HepG2 (cell line): ENCODE measurements at regions not wholly inside any gene's neighbourhood (a gene's known extent, or its start where the extent isn't known, plus 50 kb on each side); places are given as distances from the start of the nearest gene placed in this dataset.

ENCODE experiments used
- ATAC-seq: fragments of 200-7000 bp; cut with Tn5 transposase; 3 replicates; pipeline ENCODE4 v1.9.1; 2020; ENCODE audit warnings: mild to moderate bottlenecking, moderate library complexity
- BruUV-seq: library from RNA; stranded (reverse); fragments of 400-500 nt; replicated peaks from 2 replicates; lab custom pipeline; 2021; lab: Mats Ljungman, UMichigan
- CTCF ChIA-PET: fragments of 300-600 bp; formaldehyde crosslinking; extraction: SDS; loops from one replicate; lab custom pipeline; 2021; ENCODE audit warnings: low total read pairs, inconsistent platforms, low intra/inter-chr PET ratio; lab: Yijun Ruan, JAX
- POLR2A ChIA-PET: fragments of 350-600 bp; sonication (Branson Sonifier 250); formaldehyde crosslinking; loops from one replicate; lab custom pipeline; 2020; ENCODE audit warnings: antibody characterized with exemption, inconsistent platforms; lab: Yijun Ruan, JAX
- DNase-seq: peaks from one replicate; pipeline ENCODE4 v3.0.0-alpha.2; 2015; ENCODE audit warnings: low spot score
- FAIRE-seq: peaks from 3 replicates; lab custom pipeline; 2011; peaks lifted over from hg19 to GRCh38; lab: Jason Lieb, UNC
- H2AFZ ChIP-seq: one replicate; pipeline ENCODE4 v1.6.1; 2011; ENCODE audit warnings: low read length, inconsistent platforms
- H3K27ac ChIP-seq: fragments of 300-600 bp; 3 replicates; pipeline ENCODE4 v1.8.0; 2011; ENCODE audit warnings: mixed run types, mild to moderate bottlenecking, mixed read lengths, low read length, inconsistent platforms; ENCODE audit not compliant: insufficient read depth; ENCODE audit errors: extremely low read length
- H3K27me3 ChIP-seq, 2 experiments: fragments of 200-600 bp in 1 of 2; 2 replicates in 1 of 2; 3 replicates in 1 of 2; pipeline versions ENCODE4 v1.6.0 to v1.8.0; 2011; ENCODE audit warnings: low read length in 2 of 2, mild to moderate bottlenecking in 2 of 2, moderate library complexity in 2 of 2, inconsistent platforms in 1 of 2; ENCODE audit not compliant: insufficient read depth in 2 of 2, control insufficient read depth in 1 of 2
- H3K36me3 ChIP-seq, 2 experiments: fragments of 200-600 bp in 1 of 2; replicated peaks in 1 of 2; 2 replicates in 1 of 2; 3 replicates in 1 of 2; pipeline versions ENCODE4 v1.5.1 to v1.8.0; 2011; ENCODE audit warnings: low read length in 2 of 2, inconsistent platforms in 1 of 2; ENCODE audit not compliant: insufficient read depth in 2 of 2, control insufficient read depth in 1 of 2
- H3K4me1 ChIP-seq: 2 replicates; pipeline ENCODE4 v1.5.1; 2012; ENCODE audit warnings: low read length, inconsistent platforms; ENCODE audit not compliant: insufficient read depth
- H3K4me2 ChIP-seq: 2 replicates; pipeline ENCODE4 v1.6.0; 2011; ENCODE audit warnings: low read depth, low read length, inconsistent platforms
- H3K4me3 ChIP-seq, 3 experiments: fragments of 200-600 bp in 1 of 3; sonication (generic), shearing (Covaris generic) in 1 of 3; replicated peaks in 1 of 3; 2 replicates each; pipeline ENCODE4 v1.5.1; 2011 to 2016; ENCODE audit warnings: low read length in 3 of 3, inconsistent platforms in 2 of 3, low read depth in 2 of 3, mild to moderate bottlenecking in 2 of 3, control low read depth in 1 of 3, mixed read lengths in 1 of 3; ENCODE audit not compliant: insufficient read depth in 1 of 3
- H3K79me2 ChIP-seq: one replicate; pipeline ENCODE4 v1.6.1; 2011; ENCODE audit warnings: low read length, inconsistent platforms; ENCODE audit not compliant: insufficient read depth
- H3K9ac ChIP-seq: 2 replicates; pipeline ENCODE4 v1.6.0; 2011; ENCODE audit warnings: mild to moderate bottlenecking, low read depth, low read length, inconsistent platforms; ENCODE audit not compliant: insufficient read depth
- H3K9me3 ChIP-seq: 2 replicates; pipeline ENCODE4 v1.5.1; 2012; ENCODE audit warnings: mild to moderate bottlenecking, low read length
- H4K20me1 ChIP-seq: 2 replicates; pipeline ENCODE4 v1.6.0; 2011; ENCODE audit warnings: inconsistent platforms, mild to moderate bottlenecking, low read length, moderate library complexity; ENCODE audit not compliant: insufficient read depth
- EHMT2 ChIP-seq: fragments of 200-600 bp; sonication (generic); IDR thresholded peaks from 2 replicates; pipeline ENCODE4 v1.7.0; 2017; ENCODE audit warnings: antibody characterized with exemption, low read depth, low read length, borderline replicate concordance
- HDAC2 ChIP-seq: sonication (generic); formaldehyde crosslinking; IDR thresholded peaks from 2 replicates; pipeline ENCODE4 v1.4.0; 2020; ENCODE audit warnings: missing genetic modification reagents
- HMGA1 ChIP-seq: sonication (generic); formaldehyde crosslinking; conservative IDR thresholded peaks from 2 replicates; pipeline ENCODE4 v1.4.0; 2020; ENCODE audit warnings: missing genetic modification reagents
- KDM2A ChIP-seq: sonication (generic); formaldehyde crosslinking; IDR thresholded peaks from 2 replicates; pipeline ENCODE4 v1.4.0; 2020; ENCODE audit warnings: low read depth, missing genetic modification reagents, borderline replicate concordance
- NR2F1 ChIP-seq, 2 experiments: fragments of 450-650 bp in 1 of 2; formaldehyde crosslinking in 1 of 2; IDR thresholded peaks; 2 replicates each; pipeline versions ENCODE4 v1.5.0 to v1.6.1; 2016 to 2020; ENCODE audit warnings: mild to moderate bottlenecking in 1 of 2, missing compliant biosample characterization in 1 of 2, missing genetic modification reagents in 1 of 2, moderate library complexity in 1 of 2
- POLR2G ChIP-seq: fragments of 200-400 bp; formaldehyde crosslinking; IDR thresholded peaks from 2 replicates; pipeline ENCODE4 v1.6.1; 2018; ENCODE audit warnings: mild to moderate bottlenecking, low read depth, low read length, moderate library complexity
- SIN3B ChIP-seq: fragments of 150-350 bp; IDR thresholded peaks from 2 replicates; pipeline ENCODE4 v1.6.1; 2014; ENCODE audit warnings: low read length
- XRCC5 ChIP-seq: fragments of 200-400 bp; formaldehyde crosslinking; optimal IDR thresholded peaks from 2 replicates; pipeline ENCODE3; 2017; ENCODE audit warnings: mild to moderate bottlenecking, low read length
- ZIK1 ChIP-seq: sonication (generic); formaldehyde crosslinking; IDR thresholded peaks from 2 replicates; pipeline ENCODE4 v1.5.0; 2020; ENCODE audit warnings: mild to moderate bottlenecking, low read depth, missing genetic modification reagents, borderline replicate concordance
- ZNF180 ChIP-seq: sonication (generic); formaldehyde crosslinking; IDR thresholded peaks from 2 replicates; pipeline ENCODE4 v1.4.0; 2020; ENCODE audit warnings: low read depth, missing genetic modification reagents, borderline replicate concordance
- ZNF20 ChIP-seq: sonication (generic); formaldehyde crosslinking; IDR thresholded peaks from 2 replicates; pipeline ENCODE4 v1.4.0; 2020; ENCODE audit warnings: mild to moderate bottlenecking, moderate library complexity, missing genetic modification reagents
- ZNF382 ChIP-seq: sonication (generic); formaldehyde crosslinking; IDR thresholded peaks from 2 replicates; pipeline ENCODE4 v1.5.0; 2020; ENCODE audit warnings: missing genetic modification reagents, mild to moderate bottlenecking, borderline replicate concordance
- ZNF589 ChIP-seq: sonication (generic); formaldehyde crosslinking; conservative IDR thresholded peaks from 2 replicates; pipeline ENCODE4 v1.8.0; 2022; ENCODE audit warnings: mild to moderate bottlenecking, moderate library complexity, missing genetic modification reagents
- ZNF619 ChIP-seq: sonication (generic); formaldehyde crosslinking; IDR thresholded peaks from 2 replicates; pipeline ENCODE4 v1.4.0; 2020; ENCODE audit warnings: mild to moderate bottlenecking, missing genetic modification reagents
- ZNF7 ChIP-seq: IDR thresholded peaks from 2 replicates; pipeline ENCODE4 v1.6.1; 2016; ENCODE audit warnings: missing biosample characterization, missing genetic modification reagents
- ZXDC ChIP-seq: sonication (generic); formaldehyde crosslinking; IDR thresholded peaks from 2 replicates; pipeline ENCODE4 v1.5.0; 2020; ENCODE audit warnings: mild to moderate bottlenecking, missing genetic modification reagents
- WGBS: methylation state at CpG from one replicate; pipeline ENCODE4 v1.1.6; 2017; ENCODE audit warnings: low lambda C conversion rate; 5-methylcytosine and 5-hydroxymethylcytosine counted together
- in situ Hi-C: cut with HindIII; loops from 2 replicates; pipeline ENCODE4 v1.10.0; 2017; ENCODE audit warnings: low pct_unique_long_range_greater_than_20kb; ENCODE audit not compliant: extremely low pct_ligation_motif_present
- intact Hi-C: fragments of 100-400 bp; cut with micrococcal nuclease; formaldehyde crosslinking; loops from one replicate; pipeline ENCODE4 v1.10.0; 2022; ENCODE audit not compliant: unreplicated experiment

GRCh38 chr7:94182066-94182465, 177.9 kb upstream of the BET1 start:
- CTCF ChIA-PET: no interaction called here
- Histone ChIP-seq H3K4me3 (no peak overlapping the region), H3K4me1 (no peaks in the 10 kb centered on the region; the same call in 1 of the 2 replicates), H3K9me3 (no peaks in the 10 kb centered on the region), H2AFZ (no peak overlapping the region)
- no peak for DNase-seq
- BruUV-seq: no TSS peak
- intact Hi-C loops: no loop called here
- ATAC-seq: no peak
- WGBS: 0% methylated on average over 1 of the region's 1 CpG
- POLR2A ChIA-PET: no interaction called here
- no peak for TF ChIP-seq ZNF619 (CRISPR knock-in tag)
- no peak for TF ChIP-seq ZNF180 (CRISPR knock-in tag)
- no peak for TF ChIP-seq ZNF7 (CRISPR knock-in tag)
- no peak for TF ChIP-seq EHMT2
- no peak for TF ChIP-seq XRCC5
- TF ChIP-seq POLR2G: no peak
- TF ChIP-seq ZNF589: no peak
- no peak for TF ChIP-seq HDAC2 (CRISPR knock-in tag)
- no peak for TF ChIP-seq KDM2A (CRISPR knock-in tag)
- TF ChIP-seq ZIK1 (CRISPR knock-in tag): no peak
- no peak for TF ChIP-seq HMGA1 (CRISPR knock-in tag)
- TF ChIP-seq SIN3B: no peak
- no peak for TF ChIP-seq ZNF20 (CRISPR knock-in tag)
- no peak for TF ChIP-seq ZNF382
- TF ChIP-seq NR2F1 (CRISPR knock-in tag; IDR thresholded peaks at IDR 0.05): no peak
- TF ChIP-seq ZXDC: no peak
- TF ChIP-seq, all 625 proteins: peak for 0
- H3K4me2 ChIP-seq: no peak overlapping the region
- in situ Hi-C loops: no loop called here
- H3K79me2 ChIP-seq: no peaks in the 10 kb centered on the region
- H3K9ac ChIP-seq: no peak overlapping the region
- H4K20me1 ChIP-seq: no peaks in the 10 kb centered on the region
- no peak overlapping the region for H3K27ac ChIP-seq
- no peaks in the 10 kb centered on the region for H3K27me3 ChIP-seq
- no peak for FAIRE-seq
- H3K36me3 ChIP-seq: no peaks in the 10 kb centered on the region
